Mesodermal cell (in vitro differentiated cells): ENCODE measurements at regions not wholly inside any gene's neighbourhood (a gene's known extent, or its start where the extent isn't known, plus 50 kb on each side); places are given as distances from the start of the nearest gene placed in this dataset.

ENCODE experiments used
- H3K27ac ChIP-seq: 2 replicates; pipeline ENCODE4 v1.7.0; 2013; ENCODE audit warnings: mild to moderate bottlenecking, low read depth, low read length, moderate library complexity; ENCODE audit not compliant: severe bottlenecking
- H3K36me3 ChIP-seq: 2 replicates; pipeline ENCODE4 v1.7.1; 2013; ENCODE audit warnings: mild to moderate bottlenecking, low read length, moderate library complexity; ENCODE audit not compliant: control insufficient read depth, insufficient read depth
- H3K4me1 ChIP-seq: one replicate; pipeline ENCODE4 v1.7.1; 2013; ENCODE audit warnings: mild to moderate bottlenecking, low read length; ENCODE audit not compliant: insufficient read depth, control insufficient read depth, poor library complexity, severe bottlenecking
- H3K4me3 ChIP-seq: 2 replicates; pipeline ENCODE4 v1.7.0; 2013; ENCODE audit warnings: low read length, control low read depth, mild to moderate bottlenecking; ENCODE audit not compliant: insufficient read depth, poor library complexity, severe bottlenecking; ENCODE audit errors: extremely low read depth
- H3K9me3 ChIP-seq: 2 replicates; pipeline ENCODE4 v1.7.1; 2013; ENCODE audit warnings: mild to moderate bottlenecking, low read length, moderate library complexity; ENCODE audit not compliant: control insufficient read depth
- WGBS, 2 experiments: methylation state at CpG; one replicate each; pipeline ENCODE4 v1.1.5; 2013; ENCODE audit warnings: missing lambda C conversion rate in 2 of 2; ENCODE audit not compliant: insufficient coverage in 2 of 2; 5-methylcytosine and 5-hydroxymethylcytosine counted together

DNA sequence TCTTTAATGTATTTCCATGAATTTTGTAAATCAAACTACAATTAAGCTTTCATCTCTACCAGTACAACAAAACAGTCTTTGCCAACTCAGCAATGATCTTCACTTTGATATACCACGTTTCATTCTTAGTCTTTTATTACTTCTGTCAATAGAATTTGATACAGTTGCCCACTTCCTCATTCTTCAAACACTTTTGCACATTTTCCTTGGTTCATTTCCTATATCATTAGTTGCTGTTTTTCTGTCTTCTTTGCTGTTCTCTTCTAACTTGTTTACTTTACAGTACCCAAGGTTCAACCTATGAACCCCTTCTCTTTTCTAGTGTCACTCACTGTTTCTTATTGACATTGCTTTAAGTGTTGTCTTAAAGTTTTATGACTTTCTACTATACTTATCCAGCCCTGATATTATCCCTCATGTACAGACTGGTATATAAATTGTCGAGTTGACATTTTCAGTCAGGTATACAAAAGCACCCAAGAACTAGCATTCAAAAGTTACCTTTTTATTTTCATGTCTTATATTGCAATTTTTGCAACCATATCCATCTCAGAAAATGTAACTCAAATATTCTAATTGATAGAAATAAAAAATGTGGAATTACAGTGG, 903.1 kb downstream of the NSUN3 start:
- no peaks in the 10 kb centered on the region for H3K4me1 ChIP-seq
- WGBS, 2 experiments: 79 to 91% methylated on average over 1 of the region's 2 CpGs
- no peak overlapping the region for H3K27ac ChIP-seq
- H3K36me3 ChIP-seq: no peaks in the 10 kb centered on the region
- H3K4me3 ChIP-seq: no peak overlapping the region
- H3K9me3 ChIP-seq: no peaks in the 10 kb centered on the region

DNA sequence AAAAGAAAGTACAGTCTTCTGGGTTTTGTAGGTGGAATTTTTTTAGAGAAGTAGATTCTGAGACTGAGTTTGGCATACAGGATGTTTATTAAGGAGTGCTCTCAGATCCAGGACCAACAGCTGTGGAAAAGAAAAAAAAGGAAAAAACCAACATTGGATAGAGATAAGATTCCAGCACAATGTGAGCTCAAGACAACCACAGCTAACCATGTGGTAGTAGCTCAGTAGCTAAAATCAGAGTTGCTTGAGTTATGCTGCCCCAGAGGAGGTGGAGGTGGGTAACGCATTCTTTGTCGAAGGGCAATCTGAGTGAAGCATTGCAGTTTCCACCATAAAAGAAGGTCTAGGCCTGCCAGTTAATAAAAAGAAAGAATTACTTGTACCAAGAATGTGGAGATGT, 904.3 kb downstream of the NSUN3 start:
- no peak overlapping the region for H3K27ac ChIP-seq
- no peaks in the 10 kb centered on the region for H3K9me3 ChIP-seq
- WGBS, 2 experiments: 93 to 94% methylated on average over 2 of the region's 2 CpGs
- H3K4me1 ChIP-seq: no peaks in the 10 kb centered on the region
- H3K4me3 ChIP-seq: no peak overlapping the region
- H3K36me3 ChIP-seq: no peaks in the 10 kb centered on the region

DNA sequence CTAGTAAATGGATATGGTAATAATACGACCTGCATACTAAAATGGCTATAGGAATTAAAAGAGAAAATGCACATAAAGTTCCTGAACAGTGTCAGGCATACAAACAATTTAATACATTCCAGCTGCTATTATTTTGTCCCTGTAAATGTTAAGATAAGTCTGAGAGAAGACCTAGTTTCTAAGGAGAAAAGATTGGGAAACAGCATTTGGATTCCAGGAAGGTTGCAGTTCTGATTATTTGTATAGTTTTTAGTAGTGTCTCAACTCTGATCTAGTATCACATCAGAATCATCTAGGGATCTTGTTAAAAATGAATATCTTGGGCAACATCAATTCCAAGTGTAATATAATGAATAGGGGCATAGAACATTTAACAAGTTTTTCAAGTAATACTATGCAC, 905.7 kb downstream of the NSUN3 start:
- no peaks in the 10 kb centered on the region for H3K36me3 ChIP-seq
- no CpG with 5 or more reads among the region's 1 CpG for WGBS, 2 experiments
- H3K9me3 ChIP-seq: no peaks in the 10 kb centered on the region
- H3K4me1 ChIP-seq: no peaks in the 10 kb centered on the region
- H3K27ac ChIP-seq: no peak overlapping the region
- no peak overlapping the region for H3K4me3 ChIP-seq

DNA sequence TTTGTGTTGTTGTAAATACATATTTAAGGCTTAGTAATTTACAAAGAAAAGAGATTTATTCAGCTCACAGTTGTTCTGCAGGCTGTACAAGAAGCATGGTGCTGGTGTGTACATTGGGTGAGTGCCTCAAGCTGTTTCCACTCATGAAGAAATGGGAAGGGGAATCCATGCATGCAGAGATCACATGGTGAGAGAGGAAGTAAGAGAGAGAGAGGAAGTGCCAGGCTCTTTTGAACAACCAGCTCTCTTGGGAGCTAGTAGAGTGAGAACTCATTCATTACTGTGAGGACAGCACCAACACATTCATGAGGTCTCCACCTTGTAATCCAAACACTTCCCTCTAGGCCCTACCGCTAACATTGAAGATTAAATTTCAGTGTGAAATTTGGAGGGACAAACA, 909.2 kb downstream of the NSUN3 start:
- no peaks in the 10 kb centered on the region for H3K36me3 ChIP-seq
- no peak overlapping the region for H3K27ac ChIP-seq
- no CpG with 5 or more reads among the region's 1 CpG for WGBS, 2 experiments
- H3K4me3 ChIP-seq: no peak overlapping the region
- H3K4me1 ChIP-seq: no peaks in the 10 kb centered on the region
- H3K9me3 ChIP-seq: no peaks in the 10 kb centered on the region

- Histone ChIP-seq H3K4me1 (no peaks in the 10 kb centered on the region), H3K27ac (no peak overlapping the region), H3K4me3 (no peak overlapping the region), H3K9me3 (no peaks in the 10 kb centered on the region), H3K36me3 (no peaks in the 10 kb centered on the region)
- WGBS, 2 experiments: 100% methylated on average over 1 of the region's 1 CpG; no CpG with 5 or more reads in 1 of the 2 experiments
Observed at GRCh38 chr3:94978084-94978483, 915.2 kb downstream of the NSUN3 start.

GRCh38 chr3:94985778-94986177, 922.9 kb downstream of the NSUN3 start:
- no peaks in the 10 kb centered on the region for H3K4me1 ChIP-seq
- no CpG with 5 or more reads among the region's 2 CpGs for WGBS, 2 experiments
- no peaks in the 10 kb centered on the region for H3K36me3 ChIP-seq
- H3K9me3 ChIP-seq: no peaks in the 10 kb centered on the region
- H3K4me3 ChIP-seq: no peak overlapping the region
- H3K27ac ChIP-seq: no peak overlapping the region

DNA sequence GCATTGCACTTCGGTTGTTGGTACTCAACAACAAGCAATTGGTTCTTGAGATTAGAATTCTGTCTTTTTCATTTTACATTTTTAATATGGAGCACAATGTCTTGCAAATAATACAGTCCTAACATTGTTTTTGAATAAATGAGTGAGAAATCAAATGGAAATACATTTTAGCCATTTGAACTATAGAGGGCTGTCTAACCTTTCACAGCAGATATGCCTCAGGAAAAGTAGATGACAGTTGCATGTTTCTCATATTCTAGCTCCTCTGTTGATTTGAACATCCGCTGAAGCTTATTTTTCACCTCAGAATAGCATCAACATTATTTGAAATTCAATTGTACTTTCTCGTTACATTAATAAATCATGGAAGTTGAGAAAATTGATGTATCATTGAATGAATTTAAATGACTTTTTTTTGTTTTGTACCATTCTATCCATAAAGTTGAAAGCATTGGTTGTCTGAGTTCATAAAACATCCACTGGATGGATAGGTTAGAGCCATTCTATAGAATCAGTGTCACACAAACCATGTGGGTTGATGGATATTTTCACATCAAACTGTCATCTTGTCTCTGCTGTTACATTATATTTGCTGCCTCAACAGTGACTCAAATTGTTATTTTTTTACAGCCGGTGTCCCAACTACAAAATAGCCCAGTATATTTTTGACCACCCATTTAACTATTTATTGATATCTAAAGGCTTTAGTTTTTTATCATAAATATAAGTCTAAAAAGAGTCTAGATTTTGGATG, 928.3 kb downstream of the NSUN3 start:
- Histone ChIP-seq H3K4me1 (no peaks in the 10 kb centered on the region), H3K4me3 (no peak overlapping the region), H3K27ac (no peak overlapping the region), H3K36me3 (no peaks in the 10 kb centered on the region), H3K9me3 (no peaks in the 10 kb centered on the region)
- no CpG with 5 or more reads among the region's 4 CpGs for WGBS, 2 experiments

DNA sequence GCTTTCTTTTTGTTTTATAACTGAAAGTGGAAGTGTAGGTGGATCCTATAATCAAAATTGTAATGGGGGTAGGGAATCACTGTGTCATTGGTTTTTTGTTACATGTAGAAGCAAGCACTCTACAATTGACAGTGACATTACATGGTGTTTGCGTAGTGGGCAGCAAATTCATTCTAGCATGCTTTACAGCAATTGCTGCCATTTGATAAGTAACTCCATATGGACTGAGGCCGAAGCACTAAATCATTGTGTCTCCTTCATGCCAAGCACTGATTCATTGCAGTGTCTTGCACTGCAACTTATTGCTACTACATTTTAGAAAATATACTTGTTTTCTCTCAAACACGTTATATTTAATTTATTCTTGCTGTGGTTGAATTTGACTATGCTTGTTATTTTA, 933.9 kb downstream of the NSUN3 start:
- WGBS, 2 experiments: 80 to 90% methylated on average over 1 to 2 of the region's 3 CpGs
- Histone ChIP-seq H3K4me3 (no peak overlapping the region), H3K4me1 (no peaks in the 10 kb centered on the region), H3K9me3 (no peaks in the 10 kb centered on the region), H3K27ac (no peak overlapping the region), H3K36me3 (no peaks in the 10 kb centered on the region)

- no peak overlapping the region for H3K27ac ChIP-seq
Observed at GRCh38 chr3:95002438-95003046, 939.7 kb downstream of the NSUN3 start.

GRCh38 chr3:95028688-95029087, 965.8 kb downstream of the NSUN3 start:
- H3K4me1 ChIP-seq: no peaks in the 10 kb centered on the region
- H3K36me3 ChIP-seq: no peaks in the 10 kb centered on the region
- H3K9me3 ChIP-seq: no peaks in the 10 kb centered on the region
- no peak overlapping the region for H3K4me3 ChIP-seq
- WGBS, 2 experiments: no CpG with 5 or more reads among the region's 2 CpGs
- no peak overlapping the region for H3K27ac ChIP-seq

More at GRCh38 chr3:95002438-95003046, 939.7 kb downstream of the NSUN3 start:
- H3K9me3 ChIP-seq: no peaks in the 10 kb centered on the region
- no peak overlapping the region for H3K4me3 ChIP-seq
- H3K4me1 ChIP-seq: no peaks in the 10 kb centered on the region
- no peaks in the 10 kb centered on the region for H3K36me3 ChIP-seq

- Histone ChIP-seq H3K9me3 (no peaks in the 10 kb centered on the region), H3K4me1 (no peaks in the 10 kb centered on the region), H3K27ac (no peak overlapping the region), H3K36me3 (no peaks in the 10 kb centered on the region), H3K4me3 (no peak overlapping the region)
Observed at GRCh38 chr3:95029644-95030043, 966.8 kb downstream of the NSUN3 start.
